Adrenal gland (tissue), 9 donors: ENCODE measurements at regions not wholly inside any gene's neighbourhood (a gene's known extent, or its start where the extent isn't known, plus 50 kb on each side); places are given as distances from the start of the nearest gene placed in this dataset.

Experiments used
- DNase-seq, 7 donors: peaks; one replicate each; pipeline ENCODE4 v3.0.0-alpha.2; 2019 to 2020
- H3K27ac ChIP-seq, 5 donors: fragments of 200-600 bp; sonication (generic) in 4 of 5; 1 replicate in 3 of 5; 2 replicates in 2 of 5; pipeline versions ENCODE4 v1.5.1 to v1.8.0; 2016 to 2020; ENCODE audit warnings: mild to moderate bottlenecking in 1 of 5
- H3K27me3 ChIP-seq: fragments of 200-600 bp; 2 replicates; pipeline ENCODE4 v1.8.0; 2021
- H3K36me3 ChIP-seq, 2 donors: fragments of 200-600 bp; replicated peaks in 1 of 2; 1 replicate in 1 of 2; 2 replicates in 1 of 2; pipeline versions ENCODE4 v1.5.1 to v1.8.0; 2018 to 2022
- H3K4me1 ChIP-seq, 2 donors: fragments of 200-600 bp; replicated peaks in 1 of 2; 1 replicate in 1 of 2; 2 replicates in 1 of 2; pipeline versions ENCODE4 v1.5.1 to v1.8.0; 2018 to 2021
- H3K4me3 ChIP-seq, 4 donors: fragments of 200-600 bp; sonication (generic) in 3 of 4; one replicate each; pipeline ENCODE4 v1.5.1; 2016 to 2018
- H3K9me3 ChIP-seq, 3 donors: fragments of 200-600 bp; sonication (generic) in 1 of 3; replicated peaks in 1 of 3; 1 replicate in 2 of 3; 2 replicates in 1 of 3; pipeline versions ENCODE4 v1.5.1 to v1.8.0; 2016 to 2021
- POLR2A ChIP-seq, 2 donors: fragments of 450-650 bp; IDR thresholded peaks; one replicate each; pipeline ENCODE4 v1.6.1; 2017; ENCODE audit warnings: antibody characterized with exemption in 2 of 2, mild to moderate bottlenecking in 2 of 2, moderate library complexity in 1 of 2
- WGBS, 4 donors: extraction: QIAGEN DNeasy Blood & Tissue Kit in 2 of 4; methylation state at CpG; one replicate each; pipeline versions ENCODE4 v1.1.5 to v1.1.7; 2013 to 2017; 5-methylcytosine and 5-hydroxymethylcytosine counted together
- intact Hi-C, 2 donors: fragments of 100-400 bp; cut with DNase I; formaldehyde crosslinking; loops; one replicate each; pipeline versions ENCODE4 v1.14.1 to v1.15.0; 2022 to 2023
- TF ChIP-seq, protein P1 (sequence below), 6 experiments: fragments of 450-650 bp in 4 of 6; fragments of 200-600 bp in 2 of 6; sonication (generic) in 1 of 6; IDR thresholded peaks; 1 replicate in 5 of 6; 2 replicates in 1 of 6; pipeline versions ENCODE4 v1.5.1 to v1.8.0; 2016 to 2021; ENCODE audit warnings: antibody characterized with exemption in 6 of 6, mild to moderate bottlenecking in 2 of 6, moderate library complexity in 1 of 6
- donor health status: healthy with polysubstance abuse.
- donor health status: Bipolar disorder and iron deficiency.
- donor health status: DM: yes; HTN: yes; CAD: no.
- donor health status: DM: no; HTN: no; CAD: no.
- donor health status: DM: no; HTN: no; CAD: no.

DNA sequence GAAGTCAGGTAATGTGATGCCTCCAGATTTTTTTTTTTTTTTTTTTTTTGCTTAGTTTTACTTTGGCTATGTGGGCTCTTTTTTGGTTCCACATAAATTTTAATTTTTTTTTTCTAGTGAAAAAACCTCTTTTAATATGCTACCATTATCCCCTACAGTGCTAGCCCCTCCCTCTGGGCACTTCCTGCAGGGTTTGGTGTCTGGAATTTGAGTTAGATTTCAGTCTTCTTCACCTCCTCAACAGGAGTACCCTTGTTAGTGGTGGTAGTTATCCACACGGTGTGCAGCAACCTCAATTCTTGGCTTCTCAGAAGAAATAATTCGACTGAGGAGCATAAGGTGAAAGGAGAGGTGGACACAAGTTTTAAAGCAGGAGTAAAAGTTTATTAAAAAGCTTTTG is 128.8 kb upstream of the SYNCRIP start:
- no peaks in the 10 kb centered on the region for H3K27me3 ChIP-seq
- no peak overlapping the region for H3K4me3 ChIP-seq
- intact Hi-C loops: no loop called here
- WGBS, 4 donors: 85 to 89% (median 88%) methylated on average over 2 of the region's 2 CpGs
- no peak for DNase-seq
- H3K9me3 ChIP-seq: no peaks in the 10 kb centered on the region
- no peak overlapping the region for H3K27ac ChIP-seq
- H3K4me1 ChIP-seq: no peaks in the 10 kb centered on the region
- TF ChIP-seq, protein P1, sequence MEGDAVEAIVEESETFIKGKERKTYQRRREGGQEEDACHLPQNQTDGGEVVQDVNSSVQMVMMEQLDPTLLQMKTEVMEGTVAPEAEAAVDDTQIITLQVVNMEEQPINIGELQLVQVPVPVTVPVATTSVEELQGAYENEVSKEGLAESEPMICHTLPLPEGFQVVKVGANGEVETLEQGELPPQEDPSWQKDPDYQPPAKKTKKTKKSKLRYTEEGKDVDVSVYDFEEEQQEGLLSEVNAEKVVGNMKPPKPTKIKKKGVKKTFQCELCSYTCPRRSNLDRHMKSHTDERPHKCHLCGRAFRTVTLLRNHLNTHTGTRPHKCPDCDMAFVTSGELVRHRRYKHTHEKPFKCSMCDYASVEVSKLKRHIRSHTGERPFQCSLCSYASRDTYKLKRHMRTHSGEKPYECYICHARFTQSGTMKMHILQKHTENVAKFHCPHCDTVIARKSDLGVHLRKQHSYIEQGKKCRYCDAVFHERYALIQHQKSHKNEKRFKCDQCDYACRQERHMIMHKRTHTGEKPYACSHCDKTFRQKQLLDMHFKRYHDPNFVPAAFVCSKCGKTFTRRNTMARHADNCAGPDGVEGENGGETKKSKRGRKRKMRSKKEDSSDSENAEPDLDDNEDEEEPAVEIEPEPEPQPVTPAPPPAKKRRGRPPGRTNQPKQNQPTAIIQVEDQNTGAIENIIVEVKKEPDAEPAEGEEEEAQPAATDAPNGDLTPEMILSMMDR (IDR thresholded peaks at IDR 0.05): no peak
- no peak for TF ChIP-seq POLR2A (IDR thresholded peaks at IDR 0.05)
- H3K36me3 ChIP-seq: no peaks in the 10 kb centered on the region

DNA sequence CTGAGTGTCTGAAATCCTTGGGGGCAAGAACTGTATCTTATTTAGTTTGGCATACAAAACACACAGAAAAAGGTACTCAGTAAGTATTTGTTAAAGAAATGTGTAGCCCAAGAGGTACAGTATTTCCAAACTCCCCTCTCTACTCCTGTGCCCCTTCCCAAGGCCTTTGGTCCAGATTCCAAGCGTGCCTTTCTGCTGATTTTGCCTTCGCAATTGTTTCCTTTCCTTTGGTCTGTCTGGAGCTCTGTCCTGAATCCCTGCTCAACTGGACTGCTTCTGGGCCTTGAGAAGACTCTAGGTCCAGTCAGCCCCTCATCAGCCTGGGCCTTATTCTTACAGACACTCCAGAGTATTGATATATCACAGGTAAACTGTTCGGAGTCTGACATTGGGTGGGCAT is 122.2 kb upstream of the SYNCRIP start:
- no peak overlapping the region for H3K27ac ChIP-seq
- intact Hi-C loops: no loop called here
- DNase-seq: no peak

DNA sequence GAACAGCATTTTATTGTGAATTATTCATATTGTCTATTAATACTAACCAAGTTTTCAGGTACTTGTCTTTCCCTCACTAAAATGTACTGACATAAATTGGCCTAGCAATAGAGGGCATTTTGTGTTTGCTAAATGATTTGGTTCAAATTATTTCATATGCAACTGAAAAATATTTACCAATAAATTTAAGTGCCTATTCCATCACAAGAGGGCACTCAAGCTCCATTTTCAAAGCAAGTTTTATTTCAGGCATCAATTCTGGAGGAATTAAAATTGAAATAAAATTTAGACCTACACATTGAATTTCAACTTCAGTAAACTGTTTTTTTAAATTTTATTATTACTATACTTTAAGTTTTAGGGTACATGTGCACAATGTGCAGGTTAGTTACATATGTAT is 114.3 kb upstream of the SYNCRIP start:
- H3K27ac ChIP-seq: no peak overlapping the region
- no peaks in the 10 kb centered on the region for H3K9me3 ChIP-seq
- no peaks in the 10 kb centered on the region for H3K36me3 ChIP-seq
- H3K27me3 ChIP-seq: no peaks in the 10 kb centered on the region
- no peak overlapping the region for H3K4me3 ChIP-seq
- TF ChIP-seq, protein P1 (IDR thresholded peaks at IDR 0.05): peak in 5 of 6 experiments; percentile 44 to 57 (median 49)
- no peak for TF ChIP-seq POLR2A (IDR thresholded peaks at IDR 0.05)
- intact Hi-C loops: no loop called here
- DNase-seq: peak in 1 of 7 donors; percentile 6
- no peaks in the 10 kb centered on the region for H3K4me1 ChIP-seq

More for the DNA sequence above, 122.2 kb upstream of the SYNCRIP start:
- 78 to 89% (median 84%) methylated on average over 3 of the region's 3 CpGs for WGBS, 4 donors
- Histone ChIP-seq H3K36me3 (no peaks in the 10 kb centered on the region), H3K4me3 (no peak overlapping the region), H3K27me3 (no peaks in the 10 kb centered on the region), H3K9me3 (no peaks in the 10 kb centered on the region), H3K4me1 (no peaks in the 10 kb centered on the region)
- TF ChIP-seq, protein P1 (IDR thresholded peaks at IDR 0.05): no peak
- TF ChIP-seq POLR2A (IDR thresholded peaks at IDR 0.05): no peak

DNA sequence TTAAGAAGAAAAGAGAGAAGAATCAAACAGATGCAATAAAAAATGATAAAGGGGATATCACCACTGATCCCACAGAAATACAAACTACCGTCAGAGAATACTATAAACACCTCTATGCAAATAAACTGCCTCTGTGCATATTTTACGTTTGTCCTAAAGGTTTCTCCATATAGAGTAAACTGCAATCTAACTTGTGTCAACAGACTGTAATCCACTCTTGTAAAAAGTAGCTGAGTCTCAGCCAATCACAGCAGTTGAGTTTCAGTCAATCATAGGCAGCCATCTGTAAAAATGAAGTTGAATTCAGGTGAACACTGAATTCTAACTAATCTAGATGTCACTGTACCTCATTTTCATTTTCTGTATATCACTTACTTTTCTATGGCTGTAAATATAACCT is 112.2 kb upstream of the SYNCRIP start:
- H3K4me3 ChIP-seq: no peak overlapping the region
- TF ChIP-seq, protein P1 (IDR thresholded peaks at IDR 0.05): no peak
- TF ChIP-seq POLR2A (IDR thresholded peaks at IDR 0.05): no peak
- H3K36me3 ChIP-seq: no peaks in the 10 kb centered on the region
- H3K27ac ChIP-seq: no peak overlapping the region
- no peak for DNase-seq
- no peaks in the 10 kb centered on the region for H3K4me1 ChIP-seq
- intact Hi-C loops: no loop called here
- H3K9me3 ChIP-seq: no peaks in the 10 kb centered on the region
- no peaks in the 10 kb centered on the region for H3K27me3 ChIP-seq
- WGBS, 4 donors: 47 to 62% (median 55%) methylated on average over 2 of the region's 2 CpGs
